ENCODE measurements at regions not wholly inside any gene's neighbourhood (a gene's known extent, or its start where the extent isn't known, plus 50 kb on each side); places are given as distances from the start of the nearest gene placed in this dataset.
"Not testable (repeated sequence)": the region's sequence is repeated elsewhere in the genome, so short reads cannot be mapped to it uniquely, and the experiment has no call there.

GRCh38 chr1:145508053-145508452 is 82.7 kb upstream of the NBPF20 start:
- TF ChIP-seq CTCF (IDR thresholded peaks at IDR 0.05; ENCODE audit: insufficient read depth, low read depth, low read length); EZH2 (IDR thresholded peaks at IDR 0.05; ENCODE audit: insufficient read depth, low read length): not testable (repeated sequence)
